Thyroid gland (tissue), 4 donors: ENCODE measurements at regions not wholly inside any gene's neighbourhood (a gene's known extent, or its start where the extent isn't known, plus 50 kb on each side); places are given as distances from the start of the nearest gene placed in this dataset.

ENCODE experiments used
- DNase-seq, 2 donors: peaks; one replicate each; pipeline ENCODE4 v3.0.0-alpha.2; 2019
- H3K27ac ChIP-seq, 3 donors: fragments of 200-600 bp; sonication (generic); 1 replicate in 2 of 3; 2 replicates in 1 of 3; pipeline ENCODE4 v1.5.1; 2016 to 2019; ENCODE audit warnings: mild to moderate bottlenecking in 1 of 3, moderate library complexity in 1 of 3
- H3K27me3 ChIP-seq: fragments of 200-600 bp; sonication (generic); one replicate; pipeline ENCODE4 v1.5.1; 2019
- H3K36me3 ChIP-seq, 2 donors: fragments of 200-600 bp; sonication (generic); one replicate each; pipeline ENCODE4 v1.5.1; 2016 to 2019
- H3K4me1 ChIP-seq, 2 donors: fragments of 200-600 bp; sonication (generic); one replicate each; pipeline ENCODE4 v1.5.1; 2017 to 2019
- H3K4me3 ChIP-seq, 3 donors: fragments of 200-600 bp; sonication (generic); replicated peaks in 1 of 3; 1 replicate in 2 of 3; 2 replicates in 1 of 3; pipeline ENCODE4 v1.5.1; 2016; ENCODE audit warnings: mild to moderate bottlenecking in 1 of 3
- H3K9me3 ChIP-seq: fragments of 200-600 bp; sonication (generic); one replicate; pipeline ENCODE4 v1.5.1; 2017
- CTCF ChIP-seq, 6 experiments: fragments of 200-600 bp in 3 of 6; fragments of 450-650 bp in 3 of 6; sonication (generic) in 3 of 6; IDR thresholded peaks; one replicate each; pipeline ENCODE4 v1.5.1; 2016 to 2019; ENCODE audit warnings: antibody characterized with exemption in 6 of 6, mild to moderate bottlenecking in 2 of 6, inconsistent platforms in 1 of 6, moderate library complexity in 1 of 6
- POLR2A ChIP-seq, 2 donors: fragments of 450-650 bp; IDR thresholded peaks; one replicate each; pipeline ENCODE4 v1.6.1; 2017; ENCODE audit warnings: antibody characterized with exemption in 2 of 2, mild to moderate bottlenecking in 2 of 2, moderate library complexity in 1 of 2
- WGBS, 2 donors: methylation state at CpG; one replicate each; pipeline ENCODE4 v1.1.5; 2017; 5-methylcytosine and 5-hydroxymethylcytosine counted together
- intact Hi-C: fragments of 100-400 bp; cut with DNase I; formaldehyde crosslinking; loops from one replicate; pipeline ENCODE4 v1.15.1; 2023

- intact Hi-C loops = no loop called here
- Histone ChIP-seq H3K4me1 (peaks cover 0 to 9% of the 10 kb centered on the region in 2 donors), H3K9me3 (no peaks in the 10 kb centered on the region), H3K4me3 (no peak overlapping the region), H3K27ac (no peak overlapping the region), H3K36me3 (no peaks in the 10 kb centered on the region), H3K27me3 (no peaks in the 10 kb centered on the region)
- no peak for TF ChIP-seq POLR2A (IDR thresholded peaks at IDR 0.05)
- no peak for TF ChIP-seq CTCF (IDR thresholded peaks at IDR 0.05)
- DNase-seq = no peak
- 96 to 97% methylated on average over 4 of the region's 4 CpGs for WGBS, 2 donors
Measured at GRCh38 chr3:23094890-23095462, 108.2 kb upstream of the UBE2E2 start.

GRCh38 chr3:23096041-23096440, 107.1 kb upstream of the UBE2E2 start:
- Histone ChIP-seq H3K27ac (no peak overlapping the region), H3K27me3 (no peaks in the 10 kb centered on the region), H3K4me1 (peaks cover 0 to 9% of the 10 kb centered on the region in 2 donors), H3K36me3 (no peaks in the 10 kb centered on the region), H3K4me3 (no peak overlapping the region), H3K9me3 (no peaks in the 10 kb centered on the region)
- 89 to 100% methylated on average over 1 of the region's 1 CpG for WGBS, 2 donors
- TF ChIP-seq POLR2A (IDR thresholded peaks at IDR 0.05) (no peak), CTCF (IDR thresholded peaks at IDR 0.05) (no peak)
- no peak for DNase-seq
- intact Hi-C loops = no loop called here

DNA sequence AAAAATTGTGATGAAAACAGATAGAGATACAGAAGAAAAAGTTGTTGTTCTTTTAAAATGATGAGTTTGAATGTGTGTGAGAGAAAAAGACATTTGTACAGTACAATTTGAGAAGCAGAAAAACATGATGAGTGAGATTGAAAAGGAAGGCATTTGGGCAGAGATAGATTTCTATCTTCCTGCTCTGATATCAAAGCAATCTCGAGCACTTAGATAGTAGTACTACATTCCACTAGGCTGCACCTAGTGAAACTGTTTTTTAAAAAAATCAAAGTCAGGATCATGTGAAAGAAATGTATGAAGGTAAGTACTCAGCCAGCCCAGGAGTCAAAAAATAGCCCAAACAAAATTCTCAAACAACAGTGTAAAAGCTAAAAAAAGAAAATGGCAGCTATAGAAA, 104.1 kb upstream of the UBE2E2 start:
- H3K27me3 ChIP-seq = no peaks in the 10 kb centered on the region
- peaks cover 0 to 9% of the 10 kb centered on the region in 2 donors for H3K4me1 ChIP-seq
- intact Hi-C loops = no loop called here
- no peaks in the 10 kb centered on the region for H3K9me3 ChIP-seq
- no peak for DNase-seq
- TF ChIP-seq POLR2A (IDR thresholded peaks at IDR 0.05) = no peak
- 36 to 37% methylated on average over 1 of the region's 1 CpG for WGBS, 2 donors
- no peaks in the 10 kb centered on the region for H3K36me3 ChIP-seq
- no peak overlapping the region for H3K4me3 ChIP-seq
- H3K27ac ChIP-seq = no peak overlapping the region

- Histone ChIP-seq H3K27me3 (no peaks in the 10 kb centered on the region), H3K4me1 (peaks cover 0 to 9% of the 10 kb centered on the region in 2 donors), H3K27ac (no peak overlapping the region), H3K4me3 (no peak overlapping the region), H3K9me3 (no peaks in the 10 kb centered on the region), H3K36me3 (no peaks in the 10 kb centered on the region)
- WGBS, 2 donors = 73 to 80% methylated on average over 2 of the region's 2 CpGs
- TF ChIP-seq POLR2A (IDR thresholded peaks at IDR 0.05) (no peak), CTCF (IDR thresholded peaks at IDR 0.05) (no peak)
- intact Hi-C loops = no loop called here
- no peak for DNase-seq
Measured at GRCh38 chr3:23099677-23100076, 103.5 kb upstream of the UBE2E2 start.

DNA sequence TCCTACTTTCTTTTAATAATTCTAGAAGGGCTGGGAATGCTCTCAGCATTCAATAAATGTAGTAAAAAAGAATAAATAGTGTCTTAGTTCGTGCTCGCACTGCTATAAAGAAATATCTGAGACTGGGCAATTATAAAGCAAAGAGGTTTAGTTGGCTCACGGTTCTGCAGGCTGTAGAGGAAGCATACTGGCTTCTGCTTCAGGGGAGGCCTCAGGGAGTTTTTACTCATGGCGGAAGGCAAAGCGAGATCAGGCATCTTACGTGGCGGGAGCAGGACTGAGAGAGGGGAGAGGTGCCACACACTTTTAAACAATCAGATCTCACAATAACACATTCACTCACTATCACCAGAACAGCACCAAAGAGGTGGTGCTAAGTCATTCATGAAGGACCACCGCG, 103.0 kb upstream of the UBE2E2 start:
- no peak for DNase-seq
- 96 to 97% methylated on average over 9 of the region's 9 CpGs for WGBS, 2 donors
- no peaks in the 10 kb centered on the region for H3K9me3 ChIP-seq
- no peak for TF ChIP-seq CTCF (IDR thresholded peaks at IDR 0.05)
- no peak for TF ChIP-seq POLR2A (IDR thresholded peaks at IDR 0.05)
- no peak overlapping the region for H3K4me3 ChIP-seq
- intact Hi-C loops = no loop called here
- peaks cover 0 to 9% of the 10 kb centered on the region in 2 donors for H3K4me1 ChIP-seq
- H3K27ac ChIP-seq = no peak overlapping the region
- H3K27me3 ChIP-seq = no peaks in the 10 kb centered on the region
- no peaks in the 10 kb centered on the region for H3K36me3 ChIP-seq

- Histone ChIP-seq H3K36me3 (no peaks in the 10 kb centered on the region), H3K9me3 (no peaks in the 10 kb centered on the region), H3K4me3 (no peak overlapping the region), H3K27ac (no peak overlapping the region), H3K4me1 (peaks cover 0 to 8% of the 10 kb centered on the region in 2 donors), H3K27me3 (no peaks in the 10 kb centered on the region)
- intact Hi-C loops = no loop called here
- DNase-seq = no peak
- WGBS, 2 donors = 53 to 71% methylated on average over 1 of the region's 1 CpG
- no peak for TF ChIP-seq POLR2A (IDR thresholded peaks at IDR 0.05)
Measured at GRCh38 chr3:23103764-23104163, 99.4 kb upstream of the UBE2E2 start.
